HG02885 (cell line): ENCODE measurements at regions not wholly inside any gene's neighbourhood (a gene's known extent, or its start where the extent isn't known, plus 50 kb on each side); places are given as distances from the start of the nearest gene placed in this dataset.

Experiments
- ATAC-seq: cut with Tn5 transposase; IDR thresholded peaks from one replicate; pipeline ENCODE4 v1.9.1; 2021; ENCODE audit warnings: mild to moderate bottlenecking; ENCODE audit not compliant: unreplicated experiment, poor library complexity

- ATAC-seq, result no peak
These were observed 144.7 kb upstream of the CTNNA2 start for GRCh38 chr2:79368116-79368630.

GRCh38 chr2:79359419-79359818, 153.4 kb upstream of the CTNNA2 start:
- no peak for ATAC-seq

GRCh38 chr2:79355569-79355968, 157.3 kb upstream of the CTNNA2 start:
- ATAC-seq, result no peak

GRCh38 chr2:79327460-79327859, 167.9 kb upstream of the REG3A start:
- no peak for ATAC-seq

- ATAC-seq, result no peak
These were observed 161.3 kb upstream of the REG3A start for GRCh38 chr2:79320871-79321270.

- ATAC-seq, result no peak
These were observed 135.4 kb upstream of the REG3A start for GRCh38 chr2:79294994-79295393.

GRCh38 chr2:79292958-79293315, 133.4 kb upstream of the REG3A start:
- no peak for ATAC-seq

- ATAC-seq, result no peak
These were observed 132.8 kb upstream of the REG3A start for GRCh38 chr2:79292239-79292957.

GRCh38 chr2:79275863-79276262, 116.3 kb upstream of the REG3A start:
- no peak for ATAC-seq

GRCh38 chr2:79275197-79275596, 115.6 kb upstream of the REG3A start:
- no peak for ATAC-seq

GRCh38 chr2:79272616-79273015, 113.1 kb upstream of the REG3A start:
- ATAC-seq, result no peak

- ATAC-seq, result no peak
These were observed 111.9 kb upstream of the REG3A start for GRCh38 chr2:79271456-79271855.

GRCh38 chr2:79260848-79261247, 101.3 kb upstream of the REG3A start:
- no peak for ATAC-seq

GRCh38 chr2:79259959-79260358, 100.4 kb upstream of the REG3A start:
- no peak for ATAC-seq

- ATAC-seq, result no peak
These were observed 99.7 kb upstream of the REG3A start for GRCh38 chr2:79259296-79259695.

GRCh38 chr2:79253243-79253774, 93.8 kb upstream of the REG3A start:
- ATAC-seq, result no peak

GRCh38 chr2:79250656-79251055, 91.1 kb upstream of the REG3A start:
- no peak for ATAC-seq

- no peak for ATAC-seq
These were observed 89.2 kb upstream of the REG3A start for GRCh38 chr2:79248776-79249175.

- ATAC-seq, result no peak
These were observed 75.6 kb upstream of the REG3A start for GRCh38 chr2:79235135-79235534.

- ATAC-seq, result no peak
These were observed 64.0 kb upstream of the REG3A start for GRCh38 chr2:79223539-79223938.

GRCh38 chr2:79219383-79219988, 59.9 kb upstream of the REG3A start:
- ATAC-seq, result peak; percentile 83
